ENCODE measurements at regions not wholly inside any gene's neighbourhood (a gene's known extent, or its start where the extent isn't known, plus 50 kb on each side); places are given as distances from the start of the nearest gene placed in this dataset.

GRCh38 chr2:199581408-199581807 lies 123.7 kb upstream of the SATB2 start:
- intact Hi-C loops (cut with DNase I), result no loop called here
- WGBS, 3 donors, result 9 to 20% (median 15%) methylated on average over 4 of the region's 4 CpGs
- peak overlapping the region; percentile 56 for H3K4me3 ChIP-seq
- no peaks in the 10 kb centered on the region for H3K27me3 ChIP-seq (ENCODE audit: insufficient read depth in 3 of 3, low read length in 2 of 3)
- peaks cover 5% of the 10 kb centered on the region for H3K4me1 ChIP-seq
- TF ChIP-seq, protein P1, sequence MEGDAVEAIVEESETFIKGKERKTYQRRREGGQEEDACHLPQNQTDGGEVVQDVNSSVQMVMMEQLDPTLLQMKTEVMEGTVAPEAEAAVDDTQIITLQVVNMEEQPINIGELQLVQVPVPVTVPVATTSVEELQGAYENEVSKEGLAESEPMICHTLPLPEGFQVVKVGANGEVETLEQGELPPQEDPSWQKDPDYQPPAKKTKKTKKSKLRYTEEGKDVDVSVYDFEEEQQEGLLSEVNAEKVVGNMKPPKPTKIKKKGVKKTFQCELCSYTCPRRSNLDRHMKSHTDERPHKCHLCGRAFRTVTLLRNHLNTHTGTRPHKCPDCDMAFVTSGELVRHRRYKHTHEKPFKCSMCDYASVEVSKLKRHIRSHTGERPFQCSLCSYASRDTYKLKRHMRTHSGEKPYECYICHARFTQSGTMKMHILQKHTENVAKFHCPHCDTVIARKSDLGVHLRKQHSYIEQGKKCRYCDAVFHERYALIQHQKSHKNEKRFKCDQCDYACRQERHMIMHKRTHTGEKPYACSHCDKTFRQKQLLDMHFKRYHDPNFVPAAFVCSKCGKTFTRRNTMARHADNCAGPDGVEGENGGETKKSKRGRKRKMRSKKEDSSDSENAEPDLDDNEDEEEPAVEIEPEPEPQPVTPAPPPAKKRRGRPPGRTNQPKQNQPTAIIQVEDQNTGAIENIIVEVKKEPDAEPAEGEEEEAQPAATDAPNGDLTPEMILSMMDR (IDR thresholded peaks at IDR 0.05), result no peak
- DNase-seq (no peak), ATAC-seq (no peak)
- H3K36me3 ChIP-seq (ENCODE audit: insufficient read depth in 1 of 2, low read depth in 1 of 2), result no peaks in the 10 kb centered on the region
- H3K9me3 ChIP-seq, result no peaks in the 10 kb centered on the region
- H3K27ac ChIP-seq, result no peak overlapping the region

- no peaks in the 10 kb centered on the region for H3K36me3 ChIP-seq (ENCODE audit: insufficient read depth in 1 of 2, low read depth in 1 of 2)
- intact Hi-C loops (cut with DNase I), result no loop called here
- 25 to 36% (median 34%) methylated on average over 2 of the region's 2 CpGs for WGBS, 3 donors
- H3K9me3 ChIP-seq, result no peaks in the 10 kb centered on the region
- no peak for ATAC-seq
- H3K4me3 ChIP-seq, result no peak overlapping the region
- H3K4me1 ChIP-seq, result no peaks in the 10 kb centered on the region
- no peak overlapping the region for H3K27ac ChIP-seq
- no peaks in the 10 kb centered on the region for H3K27me3 ChIP-seq (ENCODE audit: insufficient read depth in 3 of 3, low read length in 2 of 3)
- TF ChIP-seq, protein P1 (IDR thresholded peaks at IDR 0.05), result no peak
- DNase-seq, result no peak
These were observed 117.7 kb upstream of the SATB2 start for GRCh38 chr2:199575416-199575815.

DNA sequence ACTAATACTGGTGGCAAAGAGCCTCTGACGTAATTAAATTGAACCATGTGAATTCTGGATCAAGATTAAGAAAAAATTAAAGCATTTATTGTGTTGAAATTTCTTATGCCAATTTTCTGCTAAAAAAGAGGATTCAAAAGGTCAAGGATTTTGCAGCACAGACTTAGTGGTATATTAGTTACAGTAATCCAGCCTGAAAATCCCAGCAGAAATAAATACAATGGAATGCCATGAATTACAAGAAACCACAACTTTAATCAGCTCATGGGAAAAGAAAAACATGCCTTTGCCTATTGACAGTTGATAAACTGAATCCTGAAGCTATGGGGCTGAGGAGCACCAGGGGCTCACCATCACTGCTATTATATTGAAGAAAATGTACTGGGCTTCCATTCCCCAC lies 114.8 kb upstream of the SATB2 start:
- 36 to 57% (median 47%) methylated on average over 1 of the region's 1 CpG for WGBS, 3 donors
- intact Hi-C loops (cut with DNase I), result no loop called here

DNA sequence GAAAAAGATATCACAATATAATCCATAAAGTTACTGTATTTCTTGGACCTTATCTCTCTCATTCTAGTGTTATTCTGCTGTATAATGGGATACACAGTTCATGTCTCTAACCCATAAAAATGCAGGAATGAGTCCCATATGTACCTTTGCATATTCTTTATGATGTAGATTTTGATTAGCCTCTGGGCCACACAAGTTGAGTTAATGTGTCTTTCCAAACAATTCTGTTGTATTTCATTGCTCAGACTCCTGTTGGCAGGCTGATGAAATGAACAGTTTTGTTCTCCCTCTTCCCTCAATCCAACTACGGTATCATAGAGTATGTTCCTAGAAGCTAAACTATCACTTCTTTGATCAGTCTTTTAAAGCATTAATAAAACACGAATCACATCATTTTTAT lies 113.2 kb upstream of the SATB2 start:
- H3K27me3 ChIP-seq (ENCODE audit: insufficient read depth in 3 of 3, low read length in 2 of 3), result no peaks in the 10 kb centered on the region
- DNase-seq, result no peak
- TF ChIP-seq, protein P1 (IDR thresholded peaks at IDR 0.05), result no peak
- intact Hi-C loops (cut with DNase I), result no loop called here
- no peak overlapping the region for H3K27ac ChIP-seq
- ATAC-seq, result no peak
- no peak overlapping the region for H3K4me3 ChIP-seq
- H3K9me3 ChIP-seq, result no peaks in the 10 kb centered on the region
- H3K4me1 ChIP-seq, result no peaks in the 10 kb centered on the region
- 86 to 94% (median 91%) methylated on average over 2 of the region's 2 CpGs for WGBS, 3 donors
- no peaks in the 10 kb centered on the region for H3K36me3 ChIP-seq (ENCODE audit: insufficient read depth in 1 of 2, low read depth in 1 of 2)

More for the DNA sequence above, 114.8 kb upstream of the SATB2 start:
- Histone ChIP-seq H3K36me3 (ENCODE audit: insufficient read depth in 1 of 2, low read depth in 1 of 2) (no peaks in the 10 kb centered on the region), H3K4me1 (no peaks in the 10 kb centered on the region), H3K27me3 (ENCODE audit: insufficient read depth in 3 of 3, low read length in 2 of 3) (no peaks in the 10 kb centered on the region), H3K4me3 (no peak overlapping the region), H3K9me3 (no peaks in the 10 kb centered on the region), H3K27ac (no peak overlapping the region)
- TF ChIP-seq, protein P1 (IDR thresholded peaks at IDR 0.05), result no peak
- no peak for DNase-seq
- ATAC-seq, result no peak

- WGBS, 3 donors, result 76 to 94% (median 84%) methylated on average over 1 of the region's 1 CpG
- H3K27ac ChIP-seq, result no peak overlapping the region
- H3K27me3 ChIP-seq (ENCODE audit: insufficient read depth in 3 of 3, low read length in 2 of 3), result no peaks in the 10 kb centered on the region
- TF ChIP-seq, protein P1 (IDR thresholded peaks at IDR 0.05), result no peak
- ATAC-seq (no peak), DNase-seq (no peak)
- H3K9me3 ChIP-seq, result no peaks in the 10 kb centered on the region
- no peak overlapping the region for H3K4me3 ChIP-seq
- no peaks in the 10 kb centered on the region for H3K4me1 ChIP-seq
- H3K36me3 ChIP-seq (ENCODE audit: insufficient read depth in 1 of 2, low read depth in 1 of 2), result no peaks in the 10 kb centered on the region
- intact Hi-C loops (cut with DNase I), result no loop called here
These were observed 111.6 kb upstream of the SATB2 start for GRCh38 chr2:199569336-199569735.

All from psoas muscle (tissue), 7 donors.